Small intestine (tissue), 7 donors: ENCODE measurements at regions not wholly inside any gene's neighbourhood (a gene's known extent, or its start where the extent isn't known, plus 50 kb on each side); places are given as distances from the start of the nearest gene placed in this dataset.
"Not testable (repeated sequence)": the region's sequence is repeated elsewhere in the genome, so short reads cannot be mapped to it uniquely, and the experiment has no call there.

Experiments
- DNase-seq, 2 donors: peaks; one replicate each; pipeline versions ENCODE4 v3.0.0 to v3.0.0-alpha.2; 2013
- FAIRE-seq: peaks from 2 replicates; lab custom pipeline; 2012; peaks lifted over from hg19 to GRCh38; lab: Jason Lieb, UNC
- H3K27ac ChIP-seq, 3 donors: one replicate each; pipeline ENCODE4 v1.5.1; 2013; ENCODE audit warnings: low read length in 2 of 3, mild to moderate bottlenecking in 2 of 3, control low read depth in 1 of 3, inconsistent platforms in 1 of 3, low read depth in 1 of 3, moderate library complexity in 1 of 3
- H3K27me3 ChIP-seq, 3 donors: one replicate each; pipeline ENCODE4 v1.6.1; 2013; ENCODE audit warnings: low read length in 3 of 3, inconsistent platforms in 1 of 3; ENCODE audit not compliant: control insufficient read depth in 3 of 3, insufficient read depth in 3 of 3
- H3K36me3 ChIP-seq, 3 donors: one replicate each; pipeline ENCODE4 v1.6.1; 2013; ENCODE audit warnings: low read length in 3 of 3, inconsistent platforms in 1 of 3, low read depth in 1 of 3, mild to moderate bottlenecking in 1 of 3, moderate library complexity in 1 of 3; ENCODE audit not compliant: control insufficient read depth in 3 of 3, insufficient read depth in 2 of 3
- H3K4me1 ChIP-seq, 3 donors: one replicate each; pipeline ENCODE4 v1.6.1; 2013; ENCODE audit warnings: low read length in 2 of 3, inconsistent platforms in 1 of 3, low read depth in 1 of 3, mild to moderate bottlenecking in 1 of 3, moderate library complexity in 1 of 3; ENCODE audit not compliant: control insufficient read depth in 3 of 3, insufficient read depth in 2 of 3
- H3K4me3 ChIP-seq, 3 donors: one replicate each; pipeline ENCODE4 v1.5.1; 2013; ENCODE audit warnings: low read length in 3 of 3, control low read depth in 1 of 3, inconsistent platforms in 1 of 3, low read depth in 1 of 3, mild to moderate bottlenecking in 1 of 3, moderate library complexity in 1 of 3
- H3K9me3 ChIP-seq, 2 donors: one replicate each; pipeline ENCODE4 v1.6.1; 2013; ENCODE audit warnings: low read depth in 1 of 2, low read length in 1 of 2; ENCODE audit not compliant: control insufficient read depth in 2 of 2, insufficient read depth in 1 of 2
- whole genome bisulfite sequencing, 3 donors: extraction: QIAGEN DNeasy Blood & Tissue Kit; methylation state at CpG; one replicate each; pipeline ENCODE4 v1.1.7; 2013; 5-methylcytosine and 5-hydroxymethylcytosine counted together
- donor health status: healthy with polysubstance abuse.
- donor health status: control.
- donor health status: control.
- donor health status: Bipolar disorder and iron deficiency.
- donor health status: healthy.

DNA sequence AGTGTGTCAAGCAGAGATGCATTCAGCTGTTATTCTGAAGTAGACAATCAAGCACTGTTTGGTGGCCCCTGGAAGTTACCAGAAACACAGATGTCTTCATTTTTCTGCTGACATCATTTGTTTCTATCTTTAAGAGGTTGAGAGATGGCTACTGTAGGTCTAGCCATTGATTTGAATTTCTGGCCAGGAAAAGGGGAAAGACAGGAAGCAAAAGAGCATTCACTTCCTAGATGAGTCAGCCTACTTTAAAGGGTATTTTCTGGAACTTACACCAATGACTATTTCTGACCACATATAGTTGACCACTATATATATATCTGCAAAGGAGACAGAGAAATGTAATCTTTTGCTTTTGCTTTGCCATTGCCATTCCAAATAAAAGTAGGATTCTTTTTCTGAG is 900.1 kb upstream of the SOX11 start:
- Histone ChIP-seq H3K27ac (no peak overlapping the region), H3K9me3 (peaks cover 2 to 16% of the 10 kb centered on the region in 2 donors), H3K27me3 (no peaks in the 10 kb centered on the region), H3K4me1 (no peaks in the 10 kb centered on the region), H3K36me3 (no peaks in the 10 kb centered on the region), H3K4me3 (no peak overlapping the region)
- FAIRE-seq: no peak
- no peak for DNase-seq

DNA sequence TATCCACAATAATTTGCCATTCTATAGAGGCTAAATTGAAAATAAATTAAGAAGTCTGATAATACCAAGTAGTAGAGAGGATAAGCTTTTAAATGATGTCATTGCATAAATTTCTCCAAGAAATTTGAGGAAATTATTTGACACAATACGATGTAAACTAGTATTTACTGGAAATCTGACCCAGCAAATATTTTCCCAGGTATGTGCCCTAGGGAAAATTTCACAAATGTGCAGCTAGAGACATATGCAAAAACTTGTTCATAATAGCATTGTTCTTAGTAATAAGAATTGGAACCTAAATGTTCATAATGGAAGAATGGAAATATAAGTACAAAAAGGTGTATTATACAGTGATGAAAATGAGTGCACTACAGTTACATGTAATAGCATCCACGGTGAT is 888.8 kb upstream of the SOX11 start:
- DNase-seq (no peak), FAIRE-seq (no peak)
- Histone ChIP-seq H3K27me3 (no peaks in the 10 kb centered on the region), H3K27ac (no peak overlapping the region), H3K4me3 (no peak overlapping the region), H3K4me1 (no peaks in the 10 kb centered on the region), H3K9me3 (peaks cover 2 to 5% of the 10 kb centered on the region in 2 donors), H3K36me3 (no peaks in the 10 kb centered on the region)
- WGBS, 3 donors: 53 to 78% (median 63%) methylated on average over 2 of the region's 2 CpGs

DNA sequence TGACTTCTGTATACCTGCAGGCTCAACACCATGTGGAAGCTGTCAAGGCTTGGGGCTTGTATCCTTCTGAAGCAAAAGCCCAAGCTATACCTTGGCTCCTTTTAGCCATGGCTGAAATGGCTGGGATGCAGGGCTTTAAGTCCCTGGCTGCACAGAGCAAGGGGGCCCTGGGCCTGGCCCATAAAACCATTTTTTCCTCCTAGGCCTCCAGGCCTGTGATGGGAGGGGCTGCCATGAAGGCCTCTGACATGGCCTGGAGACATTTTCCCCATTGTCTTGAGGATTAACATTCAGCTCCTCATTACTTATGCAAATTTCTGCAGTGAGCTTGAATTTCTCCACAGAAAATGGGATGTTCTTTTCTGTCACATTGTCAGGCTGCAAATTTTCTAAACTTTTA is 878.0 kb upstream of the SOX11 start:
- H3K9me3 ChIP-seq: peaks cover 0 to 12% of the 10 kb centered on the region in 2 donors
- H3K27me3 ChIP-seq, FAIRE-seq, H3K36me3 ChIP-seq, DNase-seq, H3K4me3 ChIP-seq, H3K4me1 ChIP-seq, H3K27ac ChIP-seq: not testable (repeated sequence)

DNA sequence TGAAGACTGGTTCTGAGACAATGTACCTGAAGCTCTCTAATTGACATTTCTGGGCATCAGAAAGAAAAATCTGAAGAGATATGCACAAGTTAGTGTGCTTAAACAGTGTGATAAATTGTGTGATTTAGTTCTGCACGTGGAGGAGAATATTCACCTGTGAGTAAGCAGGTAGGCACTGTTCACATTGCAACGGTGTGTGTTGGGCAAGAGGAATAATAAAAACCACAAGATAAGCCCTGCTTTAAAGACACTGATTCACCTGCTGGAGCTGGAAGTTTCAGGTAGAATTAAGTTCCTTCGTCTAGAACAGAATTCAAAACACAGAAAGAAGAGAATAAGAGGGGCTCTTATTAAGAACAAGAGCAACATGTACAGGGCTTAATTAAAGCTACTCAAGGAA is 864.3 kb upstream of the SOX11 start:
- WGBS, 3 donors: 23 to 63% (median 42%) methylated on average over 3 of the region's 3 CpGs
- Histone ChIP-seq H3K4me1 (no peaks in the 10 kb centered on the region), H3K27me3 (no peaks in the 10 kb centered on the region), H3K9me3 (no peaks in the 10 kb centered on the region), H3K36me3 (no peaks in the 10 kb centered on the region), H3K4me3 (no peak overlapping the region), H3K27ac (no peak overlapping the region)
- DNase-seq (no peak), FAIRE-seq (no peak)

DNA sequence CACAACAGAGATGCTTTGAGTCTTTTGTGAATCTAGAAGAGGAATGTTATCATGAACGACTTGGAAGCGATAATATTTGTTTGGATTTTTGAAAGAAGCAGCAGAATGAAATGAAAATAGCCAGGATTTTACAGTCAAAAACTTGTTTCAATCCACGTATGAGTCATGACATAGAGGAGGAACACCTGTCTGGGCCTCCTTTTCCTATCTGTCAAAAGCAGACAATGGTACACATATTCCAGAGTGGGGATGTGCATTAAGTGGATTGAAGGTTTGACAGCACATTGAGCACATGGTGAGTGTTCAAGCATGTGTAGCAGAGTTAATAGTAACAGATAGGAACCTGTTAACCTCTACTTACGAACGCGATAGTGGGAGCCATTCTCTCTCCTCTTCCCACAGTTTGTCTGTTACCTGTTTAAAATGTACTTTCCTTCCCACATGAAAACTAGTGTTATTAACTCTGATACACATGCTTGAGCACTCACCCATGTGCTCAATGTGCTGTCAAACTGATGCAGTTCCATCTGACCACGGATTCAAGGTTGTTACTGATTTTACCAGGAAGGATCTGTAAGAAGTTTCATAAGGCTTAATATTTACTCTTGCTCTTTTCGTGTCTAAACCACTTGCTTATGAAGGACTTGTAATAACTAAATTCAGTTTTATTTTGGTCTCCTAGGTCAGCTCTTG is 863.4 kb upstream of the SOX11 start:
- 80 to 84% (median 81%) methylated on average over 8 of the region's 8 CpGs for WGBS, 3 donors
- no peak for DNase-seq
- Histone ChIP-seq H3K27ac (no peak overlapping the region), H3K27me3 (no peaks in the 10 kb centered on the region), H3K9me3 (no peaks in the 10 kb centered on the region), H3K4me1 (no peaks in the 10 kb centered on the region), H3K36me3 (no peaks in the 10 kb centered on the region), H3K4me3 (no peak overlapping the region)
- FAIRE-seq: no peak

DNA sequence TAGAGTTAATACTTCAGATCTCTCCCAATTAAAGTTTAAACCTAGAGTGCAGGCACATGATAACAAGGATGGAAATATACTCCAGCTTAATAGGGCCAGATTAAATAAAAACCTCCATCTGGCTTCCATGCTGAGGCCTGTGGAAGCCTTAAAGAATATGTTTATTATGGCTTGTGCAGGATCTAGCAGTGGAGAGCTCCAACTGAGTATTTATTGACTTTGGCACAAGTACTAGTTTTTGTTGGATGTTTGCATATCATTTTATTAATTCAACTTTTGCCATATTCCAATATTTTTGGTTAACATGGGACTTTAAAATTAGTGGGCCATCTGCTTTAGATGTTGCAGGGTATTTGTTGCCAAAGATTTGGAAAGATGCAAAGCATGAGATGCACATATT is 860.4 kb upstream of the SOX11 start:
- no peak overlapping the region for H3K27ac ChIP-seq

DNA sequence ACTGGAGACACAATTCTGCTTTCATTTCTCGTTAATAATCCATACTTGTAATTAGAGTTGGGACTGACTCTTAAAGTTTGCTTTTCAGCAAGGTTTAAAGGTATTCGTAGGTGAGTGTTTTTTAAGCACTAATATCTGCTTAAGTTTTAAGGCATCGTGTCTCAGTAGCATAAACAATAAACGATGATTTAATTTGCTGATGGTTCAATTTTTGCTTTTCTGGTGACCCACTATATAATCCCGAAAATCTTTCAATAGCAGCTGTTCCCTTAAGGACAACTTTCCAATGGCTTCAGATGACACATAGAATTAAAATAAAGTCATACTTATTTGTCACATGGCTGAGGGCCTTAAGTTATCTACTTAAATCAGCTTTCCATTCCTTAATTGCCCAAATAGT is 859.5 kb upstream of the SOX11 start:
- WGBS, 3 donors: 79 to 89% (median 81%) methylated on average over 5 of the region's 5 CpGs
- Histone ChIP-seq H3K27ac (no peak overlapping the region), H3K4me3 (no peak overlapping the region), H3K4me1 (no peaks in the 10 kb centered on the region), H3K9me3 (peaks cover 0 to 2% of the 10 kb centered on the region in 2 donors), H3K27me3 (no peaks in the 10 kb centered on the region), H3K36me3 (no peaks in the 10 kb centered on the region)
- no peak for DNase-seq
- no peak for FAIRE-seq

More for the DNA sequence above, 860.4 kb upstream of the SOX11 start:
- FAIRE-seq (no peak), DNase-seq (no peak)
- no peaks in the 10 kb centered on the region for H3K36me3 ChIP-seq
- no peak overlapping the region for H3K4me3 ChIP-seq
- no peaks in the 10 kb centered on the region for H3K27me3 ChIP-seq
- peaks cover 0 to 2% of the 10 kb centered on the region in 2 donors for H3K9me3 ChIP-seq
- H3K4me1 ChIP-seq: no peaks in the 10 kb centered on the region

DNA sequence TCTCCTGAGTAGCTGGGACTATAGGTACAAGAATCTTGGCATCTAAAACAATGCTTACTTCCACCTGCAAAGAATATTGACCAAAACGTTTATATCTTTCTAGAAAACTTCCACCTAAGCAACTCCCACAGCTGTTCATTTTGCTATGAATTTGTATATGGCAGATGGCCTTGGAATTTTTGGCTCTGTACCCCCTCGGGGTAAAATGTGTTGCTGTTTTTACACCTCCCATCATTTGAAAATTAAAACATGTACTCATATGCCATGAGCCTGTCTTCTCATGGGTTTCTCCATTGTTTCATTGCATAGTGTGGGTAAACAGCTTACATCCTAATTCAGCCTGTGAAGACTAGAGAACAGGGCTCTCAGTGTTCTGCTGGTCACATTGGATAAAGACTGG is 853.6 kb upstream of the SOX11 start:
- 53 to 68% (median 55%) methylated on average over 2 of the region's 2 CpGs for WGBS, 3 donors
- Histone ChIP-seq H3K9me3 (peaks cover 2 to 6% of the 10 kb centered on the region in 2 donors), H3K27me3 (no peaks in the 10 kb centered on the region), H3K36me3 (no peaks in the 10 kb centered on the region), H3K27ac (no peak overlapping the region), H3K4me3 (no peak overlapping the region), H3K4me1 (no peaks in the 10 kb centered on the region)
- FAIRE-seq: no peak
- no peak for DNase-seq

DNA sequence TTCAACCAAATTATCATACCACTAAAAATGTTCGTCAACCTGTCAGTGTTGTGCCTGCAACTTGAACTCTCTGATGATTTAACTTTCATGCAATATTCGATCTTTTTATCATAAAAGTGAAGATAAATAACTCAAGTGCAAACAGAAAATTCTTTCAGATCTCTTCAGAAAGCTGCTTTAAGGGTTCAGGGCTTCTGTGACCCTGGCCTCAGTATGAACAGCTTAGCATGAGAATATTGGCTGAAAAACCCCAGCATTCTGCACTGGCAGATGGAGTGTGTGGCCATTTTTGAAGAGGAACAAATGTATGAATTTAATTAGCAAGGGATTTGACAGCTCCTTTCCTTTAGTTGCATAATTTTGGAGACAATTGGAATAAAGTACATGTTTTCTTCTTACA is 851.4 kb upstream of the SOX11 start:
- H3K4me3 ChIP-seq: no peak overlapping the region
- no peaks in the 10 kb centered on the region for H3K36me3 ChIP-seq
- DNase-seq (no peak), FAIRE-seq (no peak)
- no peaks in the 10 kb centered on the region for H3K27me3 ChIP-seq
- peaks cover 1 to 6% of the 10 kb centered on the region in 2 donors for H3K9me3 ChIP-seq
- H3K27ac ChIP-seq: no peak overlapping the region
- 27 to 52% (median 41%) methylated on average over 2 of the region's 2 CpGs for WGBS, 3 donors
- H3K4me1 ChIP-seq: no peaks in the 10 kb centered on the region
